ENCODE measurements at regions not wholly inside any gene's neighbourhood (a gene's known extent, or its start where the extent isn't known, plus 50 kb on each side); places are given as distances from the start of the nearest gene placed in this dataset.
A peak's percentile ranks its signal among the peaks of the same experiment; 100 is the strongest.

- H3K36me3 ChIP-seq (ENCODE audit: insufficient read depth, low read length), result no peaks in the 10 kb centered on the region
- H3K27ac ChIP-seq (ENCODE audit: low read depth, low read length), result no peak overlapping the region
- H3K27me3 ChIP-seq (ENCODE audit: insufficient read depth, low read length), result no peaks in the 10 kb centered on the region
- no peaks in the 10 kb centered on the region for H3K27me3 Mint-ChIP-seq (ENCODE audit: low read depth, unreplicated experiment)
- no peak overlapping the region for H3K4me3 Mint-ChIP-seq (ENCODE audit: unreplicated experiment)
- TF ChIP-seq CTCF (IDR thresholded peaks at IDR 0.05; ENCODE audit: insufficient read depth, low read depth, low read length), result no peak
- TF ChIP-seq EZH2 (IDR thresholded peaks at IDR 0.05; ENCODE audit: insufficient read depth, low read length), result no peak
- no peak overlapping the region for H3K9ac ChIP-seq (ENCODE audit: low read length)
- H3K36me3 Mint-ChIP-seq (ENCODE audit: low read depth, unreplicated experiment), result no peaks in the 10 kb centered on the region
- H3K9me3 Mint-ChIP-seq (ENCODE audit: unreplicated experiment), result peaks cover 3% of the 10 kb centered on the region
- no peaks in the 10 kb centered on the region for H3K4me1 ChIP-seq (ENCODE audit: insufficient read depth, low read length)
- H3K9me3 ChIP-seq (ENCODE audit: insufficient read depth, low read depth, low read length), result no peaks in the 10 kb centered on the region
- H3K4me2 ChIP-seq (ENCODE audit: low read length), result no peak overlapping the region
- no peaks in the 10 kb centered on the region for H3K79me2 ChIP-seq (ENCODE audit: insufficient read depth, low read length)
- DNase-seq (ENCODE audit: low read depth) (peak; percentile 1), FAIRE-seq (no peak)
- no peaks in the 10 kb centered on the region for H4K20me1 ChIP-seq (ENCODE audit: insufficient read depth, low read length)
- no peak overlapping the region for H3K27ac Mint-ChIP-seq (ENCODE audit: unreplicated experiment)
- H3K4me1 Mint-ChIP-seq (ENCODE audit: low read depth, unreplicated experiment), result peaks cover 1% of the 10 kb centered on the region
- no peak overlapping the region for H3K4me3 ChIP-seq (ENCODE audit: insufficient read depth, low read depth, low read length)
- H2AFZ ChIP-seq (ENCODE audit: low read depth, low read length), result no peak overlapping the region
Observed at GRCh38 chr4:97252615-97253154, 890.6 kb downstream of the STPG2 start.

GRCh38 chr4:97262769-97263168, 880.5 kb downstream of the STPG2 start:
- Mint-ChIP-seq H3K4me3 (ENCODE audit: unreplicated experiment) (no peak overlapping the region), H3K27ac (ENCODE audit: unreplicated experiment) (no peak overlapping the region), H3K4me1 (ENCODE audit: low read depth, unreplicated experiment) (no peaks in the 10 kb centered on the region), H3K27me3 (ENCODE audit: low read depth, unreplicated experiment) (no peaks in the 10 kb centered on the region), H3K9me3 (ENCODE audit: unreplicated experiment) (no peaks in the 10 kb centered on the region), H3K36me3 (ENCODE audit: low read depth, unreplicated experiment) (no peaks in the 10 kb centered on the region)
- H3K4me2 ChIP-seq (ENCODE audit: low read length), result no peak overlapping the region
- no peak for DNase-seq (ENCODE audit: low read depth)
- no peaks in the 10 kb centered on the region for H3K4me1 ChIP-seq (ENCODE audit: insufficient read depth, low read length)
- FAIRE-seq, result no peak
- no peaks in the 10 kb centered on the region for H3K79me2 ChIP-seq (ENCODE audit: insufficient read depth, low read length)
- H2AFZ ChIP-seq (ENCODE audit: low read depth, low read length), result no peak overlapping the region
- no peak overlapping the region for H3K4me3 ChIP-seq (ENCODE audit: insufficient read depth, low read depth, low read length)
- H3K27ac ChIP-seq (ENCODE audit: low read depth, low read length), result no peak overlapping the region
- no peak overlapping the region for H3K9ac ChIP-seq (ENCODE audit: low read length)
- H3K9me3 ChIP-seq (ENCODE audit: insufficient read depth, low read depth, low read length), result no peaks in the 10 kb centered on the region
- H4K20me1 ChIP-seq (ENCODE audit: insufficient read depth, low read length), result no peaks in the 10 kb centered on the region
- TF ChIP-seq EZH2 (IDR thresholded peaks at IDR 0.05; ENCODE audit: insufficient read depth, low read length), result no peak
- TF ChIP-seq CTCF (IDR thresholded peaks at IDR 0.05; ENCODE audit: insufficient read depth, low read depth, low read length), result no peak
- no peaks in the 10 kb centered on the region for H3K27me3 ChIP-seq (ENCODE audit: insufficient read depth, low read length)
- H3K36me3 ChIP-seq (ENCODE audit: insufficient read depth, low read length), result no peaks in the 10 kb centered on the region

GRCh38 chr4:97270051-97270450, 873.2 kb downstream of the STPG2 start:
- Mint-ChIP-seq H3K9me3 (ENCODE audit: unreplicated experiment) (peaks cover 4% of the 10 kb centered on the region), H3K4me1 (ENCODE audit: low read depth, unreplicated experiment) (no peaks in the 10 kb centered on the region), H3K27me3 (ENCODE audit: low read depth, unreplicated experiment) (no peaks in the 10 kb centered on the region), H3K4me3 (ENCODE audit: unreplicated experiment) (no peak overlapping the region), H3K27ac (ENCODE audit: unreplicated experiment) (no peak overlapping the region), H3K36me3 (ENCODE audit: low read depth, unreplicated experiment) (no peaks in the 10 kb centered on the region)
- Histone ChIP-seq H3K27ac (ENCODE audit: low read depth, low read length) (no peak overlapping the region), H3K79me2 (ENCODE audit: insufficient read depth, low read length) (no peaks in the 10 kb centered on the region), H3K4me3 (ENCODE audit: insufficient read depth, low read depth, low read length) (no peak overlapping the region), H2AFZ (ENCODE audit: low read depth, low read length) (no peak overlapping the region), H4K20me1 (ENCODE audit: insufficient read depth, low read length) (no peaks in the 10 kb centered on the region), H3K36me3 (ENCODE audit: insufficient read depth, low read length) (no peaks in the 10 kb centered on the region), H3K4me2 (ENCODE audit: low read length) (no peak overlapping the region), H3K27me3 (ENCODE audit: insufficient read depth, low read length) (no peaks in the 10 kb centered on the region), H3K4me1 (ENCODE audit: insufficient read depth, low read length) (no peaks in the 10 kb centered on the region), H3K9ac (ENCODE audit: low read length) (no peak overlapping the region), H3K9me3 (ENCODE audit: insufficient read depth, low read depth, low read length) (no peaks in the 10 kb centered on the region)
- no peak for FAIRE-seq
- no peak for DNase-seq (ENCODE audit: low read depth)
- TF ChIP-seq CTCF (IDR thresholded peaks at IDR 0.05; ENCODE audit: insufficient read depth, low read depth, low read length) (no peak), EZH2 (IDR thresholded peaks at IDR 0.05; ENCODE audit: insufficient read depth, low read length) (no peak)
